ENCODE measurements at regions not wholly inside any gene's neighbourhood (a gene's known extent, or its start where the extent isn't known, plus 50 kb on each side); places are given as distances from the start of the nearest gene placed in this dataset.

- Histone ChIP-seq H3K9ac (ENCODE audit: low read depth in 1 of 2, low read length in 2 of 2) (no peak overlapping the region), H3K4me1 (ENCODE audit: control insufficient read depth in 4 of 4, insufficient read depth in 4 of 4, low read length in 3 of 4) (no peaks in the 10 kb centered on the region), H3K9me3 (ENCODE audit: control insufficient read depth in 4 of 4, low read length in 3 of 4) (no peaks in the 10 kb centered on the region), H3K27ac (ENCODE audit: low read depth in 1 of 2, low read length in 2 of 2) (no peak overlapping the region), H3K27me3 (ENCODE audit: control insufficient read depth in 4 of 4, insufficient read depth in 4 of 4, low read length in 3 of 4) (no peaks in the 10 kb centered on the region), H3K36me3 (ENCODE audit: control insufficient read depth in 4 of 4, insufficient read depth in 3 of 4, low read depth in 1 of 4, low read length in 3 of 4) (no peaks in the 10 kb centered on the region), H3K4me3 (ENCODE audit: low read depth in 1 of 3, low read length in 3 of 3) (no peak overlapping the region)
- DNase-seq (ENCODE audit: low spot score), result no peak
- 90% methylated on average over 3 of the region's 3 CpGs for WGBS
- TF ChIP-seq YY1 (IDR thresholded peaks at IDR 0.05) (no peak), EGR1 (IDR thresholded peaks at IDR 0.05; ENCODE audit: low read depth in 2 of 2) (no peak), HNF4A (conservative IDR thresholded peaks at IDR 0.05) (no peak), JUND (IDR thresholded peaks at IDR 0.05) (no peak), NR2F2 (IDR thresholded peaks at IDR 0.05) (no peak), GABPA (IDR thresholded peaks at IDR 0.05 in 1 of 2, conservative IDR thresholded peaks at IDR 0.05 in 1 of 2) (no peak), TAF1 (conservative IDR thresholded peaks at IDR 0.05) (no peak), MAX (IDR thresholded peaks at IDR 0.05) (no peak), RXRA (IDR thresholded peaks at IDR 0.05) (no peak), HNF4G (IDR thresholded peaks at IDR 0.05) (no peak), FOXA2 (IDR thresholded peaks at IDR 0.05) (no peak), RAD21 (IDR thresholded peaks at IDR 0.05) (no peak), REST (IDR thresholded peaks at IDR 0.05) (no peak), FOXA1 (IDR thresholded peaks at IDR 0.05) (no peak), SP1 (IDR thresholded peaks at IDR 0.05) (no peak)
- TF ChIP-seq, protein P1, sequence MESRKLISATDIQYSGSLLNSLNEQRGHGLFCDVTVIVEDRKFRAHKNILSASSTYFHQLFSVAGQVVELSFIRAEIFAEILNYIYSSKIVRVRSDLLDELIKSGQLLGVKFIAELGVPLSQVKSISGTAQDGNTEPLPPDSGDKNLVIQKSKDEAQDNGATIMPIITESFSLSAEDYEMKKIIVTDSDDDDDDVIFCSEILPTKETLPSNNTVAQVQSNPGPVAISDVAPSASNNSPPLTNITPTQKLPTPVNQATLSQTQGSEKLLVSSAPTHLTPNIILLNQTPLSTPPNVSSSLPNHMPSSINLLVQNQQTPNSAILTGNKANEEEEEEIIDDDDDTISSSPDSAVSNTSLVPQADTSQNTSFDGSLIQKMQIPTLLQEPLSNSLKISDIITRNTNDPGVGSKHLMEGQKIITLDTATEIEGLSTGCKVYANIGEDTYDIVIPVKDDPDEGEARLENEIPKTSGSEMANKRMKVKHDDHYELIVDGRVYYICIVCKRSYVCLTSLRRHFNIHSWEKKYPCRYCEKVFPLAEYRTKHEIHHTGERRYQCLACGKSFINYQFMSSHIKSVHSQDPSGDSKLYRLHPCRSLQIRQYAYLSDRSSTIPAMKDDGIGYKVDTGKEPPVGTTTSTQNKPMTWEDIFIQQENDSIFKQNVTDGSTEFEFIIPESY (IDR thresholded peaks at IDR 0.05), result no peak
- TF ChIP-seq, protein P2, sequence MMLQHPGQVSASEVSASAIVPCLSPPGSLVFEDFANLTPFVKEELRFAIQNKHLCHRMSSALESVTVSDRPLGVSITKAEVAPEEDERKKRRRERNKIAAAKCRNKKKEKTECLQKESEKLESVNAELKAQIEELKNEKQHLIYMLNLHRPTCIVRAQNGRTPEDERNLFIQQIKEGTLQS (IDR thresholded peaks at IDR 0.05), result no peak
- TF ChIP-seq, protein P3, sequence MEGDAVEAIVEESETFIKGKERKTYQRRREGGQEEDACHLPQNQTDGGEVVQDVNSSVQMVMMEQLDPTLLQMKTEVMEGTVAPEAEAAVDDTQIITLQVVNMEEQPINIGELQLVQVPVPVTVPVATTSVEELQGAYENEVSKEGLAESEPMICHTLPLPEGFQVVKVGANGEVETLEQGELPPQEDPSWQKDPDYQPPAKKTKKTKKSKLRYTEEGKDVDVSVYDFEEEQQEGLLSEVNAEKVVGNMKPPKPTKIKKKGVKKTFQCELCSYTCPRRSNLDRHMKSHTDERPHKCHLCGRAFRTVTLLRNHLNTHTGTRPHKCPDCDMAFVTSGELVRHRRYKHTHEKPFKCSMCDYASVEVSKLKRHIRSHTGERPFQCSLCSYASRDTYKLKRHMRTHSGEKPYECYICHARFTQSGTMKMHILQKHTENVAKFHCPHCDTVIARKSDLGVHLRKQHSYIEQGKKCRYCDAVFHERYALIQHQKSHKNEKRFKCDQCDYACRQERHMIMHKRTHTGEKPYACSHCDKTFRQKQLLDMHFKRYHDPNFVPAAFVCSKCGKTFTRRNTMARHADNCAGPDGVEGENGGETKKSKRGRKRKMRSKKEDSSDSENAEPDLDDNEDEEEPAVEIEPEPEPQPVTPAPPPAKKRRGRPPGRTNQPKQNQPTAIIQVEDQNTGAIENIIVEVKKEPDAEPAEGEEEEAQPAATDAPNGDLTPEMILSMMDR (IDR thresholded peaks at IDR 0.05; ENCODE audit: low read depth, low read length, missing input control), result no peak
Observed at GRCh38 chr2:16261071-16261470, 320.7 kb downstream of the MYCN start.
